ENCODE measurements at regions not wholly inside any gene's neighbourhood (a gene's known extent, or its start where the extent isn't known, plus 50 kb on each side); places are given as distances from the start of the nearest gene placed in this dataset.

DNA sequence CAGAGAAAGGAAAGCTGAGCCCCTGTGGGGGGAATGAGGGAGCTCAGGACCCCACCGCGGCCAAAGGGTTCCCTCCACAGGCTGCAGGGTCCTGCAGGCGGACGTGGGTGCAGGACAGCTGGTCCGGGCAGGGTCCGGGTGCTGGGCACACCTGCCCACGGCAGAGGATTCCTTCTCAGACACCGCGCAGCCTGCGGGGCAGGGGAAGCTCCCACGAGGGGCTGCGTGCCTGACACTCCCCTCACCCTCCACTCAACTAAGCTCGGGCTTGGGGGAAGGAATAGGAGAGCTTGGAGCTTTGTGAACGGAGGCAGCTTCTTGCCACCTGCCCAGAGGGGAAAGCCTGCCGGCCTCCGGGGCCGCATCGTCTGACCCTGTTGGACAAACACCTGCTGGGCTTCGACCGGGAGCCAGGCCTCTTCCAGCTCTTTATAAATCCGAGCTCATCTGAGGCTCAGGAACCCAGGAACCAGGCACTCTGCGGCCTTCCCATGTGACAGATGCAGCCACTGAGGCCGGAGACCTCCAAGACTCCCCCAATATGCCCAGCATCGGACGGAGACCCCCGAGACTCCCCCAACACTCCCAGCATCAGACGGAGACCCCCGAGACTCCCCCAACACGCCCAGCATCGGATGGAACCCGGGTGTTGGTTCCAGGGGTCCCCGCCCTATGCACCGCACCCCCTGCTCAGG lies 97.3 kb downstream of the PDGFA start:
- ATAC-seq (no peak), DNase-seq (no peak)
- Mint-ChIP-seq H3K4me3 (no peak overlapping the region), H3K9me3 (peaks cover 0 to 2% of the 10 kb centered on the region in 2 donors), H3K27me3 (ENCODE audit: low read depth in 2 of 2) (no peaks in the 10 kb centered on the region), H3K36me3 (no peaks in the 10 kb centered on the region), H3K27ac (no peak overlapping the region), H3K4me1 (no peaks in the 10 kb centered on the region)
- Histone ChIP-seq H3K9me3 (ENCODE audit: control insufficient read depth, insufficient read depth, low read length) (peaks cover 15% of the 10 kb centered on the region), H3K27me3 (ENCODE audit: control insufficient read depth, insufficient read depth, low read length) (no peaks in the 10 kb centered on the region), H3K4me1 (ENCODE audit: control insufficient read depth, insufficient read depth, low read length) (no peaks in the 10 kb centered on the region), H3K27ac (ENCODE audit: low read length) (no peak overlapping the region), H3K36me3 (ENCODE audit: control insufficient read depth, insufficient read depth, low read length) (no peaks in the 10 kb centered on the region), H3K4me3 (ENCODE audit: low read length) (no peak overlapping the region)
- TF ChIP-seq, protein P1, sequence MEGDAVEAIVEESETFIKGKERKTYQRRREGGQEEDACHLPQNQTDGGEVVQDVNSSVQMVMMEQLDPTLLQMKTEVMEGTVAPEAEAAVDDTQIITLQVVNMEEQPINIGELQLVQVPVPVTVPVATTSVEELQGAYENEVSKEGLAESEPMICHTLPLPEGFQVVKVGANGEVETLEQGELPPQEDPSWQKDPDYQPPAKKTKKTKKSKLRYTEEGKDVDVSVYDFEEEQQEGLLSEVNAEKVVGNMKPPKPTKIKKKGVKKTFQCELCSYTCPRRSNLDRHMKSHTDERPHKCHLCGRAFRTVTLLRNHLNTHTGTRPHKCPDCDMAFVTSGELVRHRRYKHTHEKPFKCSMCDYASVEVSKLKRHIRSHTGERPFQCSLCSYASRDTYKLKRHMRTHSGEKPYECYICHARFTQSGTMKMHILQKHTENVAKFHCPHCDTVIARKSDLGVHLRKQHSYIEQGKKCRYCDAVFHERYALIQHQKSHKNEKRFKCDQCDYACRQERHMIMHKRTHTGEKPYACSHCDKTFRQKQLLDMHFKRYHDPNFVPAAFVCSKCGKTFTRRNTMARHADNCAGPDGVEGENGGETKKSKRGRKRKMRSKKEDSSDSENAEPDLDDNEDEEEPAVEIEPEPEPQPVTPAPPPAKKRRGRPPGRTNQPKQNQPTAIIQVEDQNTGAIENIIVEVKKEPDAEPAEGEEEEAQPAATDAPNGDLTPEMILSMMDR (IDR thresholded peaks at IDR 0.05), result no peak
- intact Hi-C loops (cut with micrococcal nuclease), result no loop called here
- WGBS (ENCODE audit: insufficient coverage), result 90% methylated on average over 27 of the region's 33 CpGs

DNA sequence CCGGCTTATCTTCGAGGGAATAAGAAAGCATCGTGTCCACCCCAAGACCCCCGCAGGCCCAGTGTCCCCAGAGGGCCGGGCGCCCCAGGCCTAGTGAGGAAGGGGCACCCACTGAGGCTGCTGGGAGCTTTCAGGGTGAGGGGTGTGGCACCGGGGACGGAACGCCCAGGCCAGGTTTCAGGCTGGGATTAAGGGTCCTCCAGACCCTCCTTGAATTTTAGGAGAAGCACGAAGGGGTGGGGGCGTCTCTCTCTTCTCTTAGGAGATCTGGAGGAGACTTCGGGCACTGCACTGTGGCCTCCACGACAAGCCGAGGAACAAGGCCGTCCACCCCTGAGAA lies 96.8 kb downstream of the PDGFA start:
- intact Hi-C loops (cut with micrococcal nuclease), result no loop called here
- Mint-ChIP-seq H3K27ac (no peak overlapping the region), H3K36me3 (no peaks in the 10 kb centered on the region), H3K27me3 (ENCODE audit: low read depth in 2 of 2) (no peaks in the 10 kb centered on the region), H3K4me3 (no peak overlapping the region), H3K9me3 (peaks cover 0 to 2% of the 10 kb centered on the region in 2 donors), H3K4me1 (no peaks in the 10 kb centered on the region)
- ATAC-seq, result no peak
- Histone ChIP-seq H3K36me3 (ENCODE audit: control insufficient read depth, insufficient read depth, low read length) (no peaks in the 10 kb centered on the region), H3K4me3 (ENCODE audit: low read length) (no peak overlapping the region), H3K27ac (ENCODE audit: low read length) (no peak overlapping the region), H3K9me3 (ENCODE audit: control insufficient read depth, insufficient read depth, low read length) (peaks cover 10% of the 10 kb centered on the region), H3K4me1 (ENCODE audit: control insufficient read depth, insufficient read depth, low read length) (no peaks in the 10 kb centered on the region), H3K27me3 (ENCODE audit: control insufficient read depth, insufficient read depth, low read length) (no peaks in the 10 kb centered on the region)
- no peak for DNase-seq
- 91% methylated on average over 15 of the region's 15 CpGs for WGBS (ENCODE audit: insufficient coverage)
- TF ChIP-seq, protein P1 (IDR thresholded peaks at IDR 0.05), result no peak

DNA sequence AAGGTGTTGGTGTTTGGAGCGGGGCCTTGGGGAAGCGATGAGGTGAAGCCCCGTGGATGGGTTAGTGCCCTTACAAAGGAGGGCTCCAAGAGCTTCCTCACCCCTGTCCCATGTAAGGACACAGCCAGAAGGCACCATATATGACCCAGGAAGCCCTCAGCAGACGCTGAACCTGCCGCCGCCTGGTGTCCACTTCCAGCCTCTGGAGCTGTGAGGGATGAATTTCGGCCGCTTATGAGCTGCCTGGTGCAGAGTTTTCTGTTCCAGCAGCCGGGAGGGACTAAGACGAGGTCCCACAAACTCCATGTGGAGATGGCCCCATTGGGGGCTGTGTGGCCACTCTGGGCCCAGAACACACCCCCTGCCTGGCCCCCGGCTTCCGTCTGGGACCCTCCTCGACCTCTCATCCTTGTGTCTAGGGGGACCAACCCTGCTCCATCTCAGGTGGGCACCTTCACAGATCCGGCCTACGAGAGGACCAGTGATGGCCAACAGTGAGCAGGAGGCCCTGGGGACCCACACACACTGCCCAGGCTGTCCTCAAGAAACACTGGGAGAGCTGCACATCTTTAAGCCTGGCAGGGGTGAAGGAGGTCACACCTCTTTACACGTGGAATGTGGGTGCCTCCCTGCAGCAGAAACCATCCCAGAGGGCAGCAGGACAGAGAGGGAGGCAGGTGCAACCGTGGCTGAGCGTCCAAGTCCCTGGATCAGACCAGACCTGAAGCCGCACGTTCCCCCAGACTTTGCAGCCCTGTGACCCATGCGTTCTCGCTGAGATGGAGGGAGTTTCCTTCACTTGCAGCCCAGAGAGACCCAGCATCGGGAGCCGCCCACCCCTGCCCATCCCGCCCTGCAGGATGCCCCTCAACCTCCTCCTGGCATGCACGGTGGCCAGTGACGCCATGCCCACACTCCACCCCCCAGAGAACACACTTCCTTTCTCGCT lies 96.1 kb downstream of the PDGFA start:
- H3K27ac Mint-ChIP-seq, result no peak overlapping the region
- Histone ChIP-seq H3K27me3 (ENCODE audit: control insufficient read depth, insufficient read depth, low read length) (no peaks in the 10 kb centered on the region), H3K9me3 (ENCODE audit: control insufficient read depth, insufficient read depth, low read length) (peaks cover 4% of the 10 kb centered on the region), H3K36me3 (ENCODE audit: control insufficient read depth, insufficient read depth, low read length) (no peaks in the 10 kb centered on the region), H3K4me3 (ENCODE audit: low read length) (no peak overlapping the region), H3K4me1 (ENCODE audit: control insufficient read depth, insufficient read depth, low read length) (no peaks in the 10 kb centered on the region), H3K27ac (ENCODE audit: low read length) (no peak overlapping the region)
- 90% methylated on average over 28 of the region's 28 CpGs for WGBS (ENCODE audit: insufficient coverage)
- intact Hi-C loops (cut with micrococcal nuclease), result no loop called here
- no peak overlapping the region for H3K4me3 Mint-ChIP-seq
- TF ChIP-seq, protein P1 (IDR thresholded peaks at IDR 0.05), result no peak
- no peaks in the 10 kb centered on the region for H3K36me3 Mint-ChIP-seq
- H3K27me3 Mint-ChIP-seq (ENCODE audit: low read depth in 2 of 2), result no peaks in the 10 kb centered on the region
- no peaks in the 10 kb centered on the region for H3K4me1 Mint-ChIP-seq
- no peak for DNase-seq
- ATAC-seq, result no peak
- H3K9me3 Mint-ChIP-seq, result no peaks in the 10 kb centered on the region

Data from natural killer cell (primary cell).